Trophoblast cell (in vitro differentiated cells and primary cell): ENCODE measurements at regions not wholly inside any gene's neighbourhood (a gene's known extent, or its start where the extent isn't known, plus 50 kb on each side); places are given as distances from the start of the nearest gene placed in this dataset.

Experiments used
- DNase-seq, 2 donors: peaks; one replicate each; pipeline ENCODE4 v3.0.0-alpha.2; 2016
- H2AFZ ChIP-seq: 2 replicates; pipeline ENCODE4 v1.6.1; 2013; ENCODE audit warnings: low read length, moderate library complexity, mild to moderate bottlenecking; ENCODE audit not compliant: insufficient read depth, poor library complexity
- H2AK5ac ChIP-seq: 2 replicates; pipeline ENCODE4 v1.6.1; 2013; ENCODE audit warnings: mild to moderate bottlenecking, low read length
- H2BK120ac ChIP-seq: 2 replicates; pipeline ENCODE4 v1.6.1; 2013; ENCODE audit warnings: low read length, mild to moderate bottlenecking, moderate library complexity; ENCODE audit not compliant: insufficient read depth, poor library complexity
- H2BK12ac ChIP-seq: 2 replicates; pipeline ENCODE4 v1.6.1; 2013; ENCODE audit warnings: mild to moderate bottlenecking, low read length, moderate library complexity
- H2BK5ac ChIP-seq: 2 replicates; pipeline ENCODE4 v1.6.1; 2013; ENCODE audit warnings: low read length, low read depth, moderate library complexity, mild to moderate bottlenecking; ENCODE audit not compliant: poor library complexity
- H3K14ac ChIP-seq: 2 replicates; pipeline ENCODE4 v1.6.1; 2013; ENCODE audit warnings: mild to moderate bottlenecking, low read length
- H3K18ac ChIP-seq: 2 replicates; pipeline ENCODE4 v1.6.1; 2013; ENCODE audit warnings: mild to moderate bottlenecking, low read length
- H3K23ac ChIP-seq: 2 replicates; pipeline ENCODE4 v1.6.1; 2013; ENCODE audit warnings: low read length
- H3K27ac ChIP-seq: 2 replicates; pipeline ENCODE4 v1.5.1; 2013; ENCODE audit warnings: low read depth, mild to moderate bottlenecking, inconsistent platforms, low read length, moderate library complexity
- H3K27me3 ChIP-seq: 2 replicates; pipeline ENCODE4 v1.6.1; 2013; ENCODE audit warnings: inconsistent platforms, mild to moderate bottlenecking, low read length, moderate library complexity; ENCODE audit not compliant: insufficient read depth
- H3K36me3 ChIP-seq, 2 experiments: 1 replicate in 1 of 2; 2 replicates in 1 of 2; pipeline ENCODE4 v1.6.1; 2013; ENCODE audit warnings: low read length in 2 of 2, mild to moderate bottlenecking in 2 of 2, moderate library complexity in 1 of 2; ENCODE audit not compliant: insufficient read depth in 2 of 2, control insufficient read depth in 1 of 2
- H3K4ac ChIP-seq: 2 replicates; pipeline ENCODE4 v1.6.1; 2013; ENCODE audit warnings: low read depth, mild to moderate bottlenecking, low read length, moderate library complexity
- H3K4me1 ChIP-seq, 2 experiments: 1 replicate in 1 of 2; 2 replicates in 1 of 2; pipeline ENCODE4 v1.6.1; 2013; ENCODE audit warnings: low read length in 2 of 2, mild to moderate bottlenecking in 2 of 2, moderate library complexity in 1 of 2; ENCODE audit not compliant: insufficient read depth in 2 of 2, control insufficient read depth in 1 of 2
- H3K4me2 ChIP-seq: 2 replicates; pipeline ENCODE4 v1.6.1; 2013; ENCODE audit warnings: inconsistent platforms, mild to moderate bottlenecking, low read length, moderate library complexity
- H3K4me3 ChIP-seq: 2 replicates; pipeline ENCODE4 v1.5.1; 2013; ENCODE audit warnings: mild to moderate bottlenecking, low read depth, low read length, inconsistent platforms
- H3K79me1 ChIP-seq: one replicate; pipeline ENCODE4 v1.6.1; 2013; ENCODE audit warnings: low read length
- H3K79me2 ChIP-seq: 2 replicates; pipeline ENCODE4 v1.6.1; 2013; ENCODE audit warnings: low read length, mild to moderate bottlenecking; ENCODE audit not compliant: control insufficient read depth, insufficient read depth, poor library complexity
- H3K9ac ChIP-seq: 2 replicates; pipeline ENCODE4 v1.6.1; 2013; ENCODE audit warnings: mild to moderate bottlenecking, low read length
- H3K9me3 ChIP-seq: 2 replicates; pipeline ENCODE4 v1.6.1; 2013; ENCODE audit warnings: low read depth, mild to moderate bottlenecking, control low read depth, inconsistent platforms, low read length; ENCODE audit not compliant: insufficient read depth
- H4K12ac ChIP-seq: 2 replicates; pipeline ENCODE4 v1.6.1; 2013; ENCODE audit warnings: low read depth, mild to moderate bottlenecking, low read length, moderate library complexity
- H4K8ac ChIP-seq: 2 replicates; pipeline ENCODE4 v1.6.1; 2013; ENCODE audit warnings: low read depth, mild to moderate bottlenecking, low read length, moderate library complexity
- H4K91ac ChIP-seq: one replicate; pipeline ENCODE4 v1.6.1; 2013; ENCODE audit warnings: low read depth, mild to moderate bottlenecking, low read length, moderate library complexity
- WGBS: extraction: QIAGEN DNeasy Blood & Tissue Kit; methylation state at CpG from one replicate; pipeline ENCODE4 v1.1.7; 2013; ENCODE audit warnings: missing lambda C conversion rate; ENCODE audit not compliant: insufficient read length, insufficient coverage; ENCODE audit errors: extremely low coverage; 5-methylcytosine and 5-hydroxymethylcytosine counted together

DNA sequence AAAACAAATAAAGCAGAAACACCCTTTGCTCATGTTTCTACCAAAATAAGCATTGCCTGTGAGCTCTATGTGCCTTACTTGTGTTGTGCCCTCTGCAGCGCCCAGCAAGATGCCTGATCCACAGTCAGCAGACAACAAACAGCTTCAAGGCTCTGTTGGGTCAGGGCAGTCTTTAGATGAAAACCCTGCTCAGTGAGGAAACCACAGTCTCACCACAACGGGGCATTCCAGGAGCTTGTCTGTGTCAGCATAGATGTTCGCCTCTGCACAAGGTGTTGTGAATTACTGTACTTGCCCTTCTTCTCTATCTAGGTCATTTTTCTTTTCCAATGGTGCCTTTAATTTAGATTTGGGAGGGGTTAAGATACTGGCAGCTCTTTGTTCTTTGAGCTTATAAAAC lies 251.9 kb downstream of the COL4A1 start:
- H3K27me3 ChIP-seq = no peaks in the 10 kb centered on the region
- H2BK12ac ChIP-seq = no peak overlapping the region
- no peak overlapping the region for H3K4me3 ChIP-seq
- no peaks in the 10 kb centered on the region for H3K4me1 ChIP-seq
- no peak overlapping the region for H3K4me2 ChIP-seq
- no peak overlapping the region for H3K18ac ChIP-seq
- H3K14ac ChIP-seq = no peak overlapping the region
- no peak overlapping the region for H4K12ac ChIP-seq
- H3K23ac ChIP-seq = no peak overlapping the region
- WGBS = no CpG with 5 or more reads among the region's 3 CpGs
- H3K36me3 ChIP-seq = no peaks in the 10 kb centered on the region
- H4K8ac ChIP-seq = no peak overlapping the region
- no peak overlapping the region for H2AK5ac ChIP-seq
- H3K4ac ChIP-seq = no peak overlapping the region
- H4K91ac ChIP-seq = no peak overlapping the region
- no peaks in the 10 kb centered on the region for H3K9me3 ChIP-seq
- no peaks in the 10 kb centered on the region for H3K79me1 ChIP-seq
- no peak overlapping the region for H2AFZ ChIP-seq
- DNase-seq = no peak
- no peak overlapping the region for H3K27ac ChIP-seq
- no peaks in the 10 kb centered on the region for H3K79me2 ChIP-seq
- no peak overlapping the region for H2BK5ac ChIP-seq
- H3K9ac ChIP-seq = no peak overlapping the region
- no peak overlapping the region for H2BK120ac ChIP-seq

DNA sequence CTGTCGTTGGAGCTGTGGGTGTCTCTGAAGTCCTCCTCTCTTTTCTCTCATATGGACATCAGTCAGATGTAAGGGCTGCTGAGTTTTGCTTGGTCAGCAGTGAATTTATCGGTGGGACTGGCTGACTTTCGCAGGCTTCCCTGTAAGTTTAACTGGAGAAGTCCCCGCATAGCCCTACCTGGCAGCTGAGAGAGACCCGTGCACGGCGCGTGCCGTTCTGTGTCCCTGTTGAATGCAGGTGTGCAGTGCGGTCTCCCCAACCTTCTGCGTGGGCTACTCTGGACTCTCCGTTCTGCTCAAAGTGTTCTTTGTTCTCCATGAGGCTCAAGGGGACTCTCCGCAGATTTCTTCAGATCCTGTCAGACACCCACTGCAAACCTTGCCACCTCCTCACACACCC lies 252.9 kb downstream of the COL4A1 start:
- no CpG with 5 or more reads among the region's 13 CpGs for WGBS
- Histone ChIP-seq H4K8ac (no peak overlapping the region), H4K12ac (no peak overlapping the region)

DNA sequence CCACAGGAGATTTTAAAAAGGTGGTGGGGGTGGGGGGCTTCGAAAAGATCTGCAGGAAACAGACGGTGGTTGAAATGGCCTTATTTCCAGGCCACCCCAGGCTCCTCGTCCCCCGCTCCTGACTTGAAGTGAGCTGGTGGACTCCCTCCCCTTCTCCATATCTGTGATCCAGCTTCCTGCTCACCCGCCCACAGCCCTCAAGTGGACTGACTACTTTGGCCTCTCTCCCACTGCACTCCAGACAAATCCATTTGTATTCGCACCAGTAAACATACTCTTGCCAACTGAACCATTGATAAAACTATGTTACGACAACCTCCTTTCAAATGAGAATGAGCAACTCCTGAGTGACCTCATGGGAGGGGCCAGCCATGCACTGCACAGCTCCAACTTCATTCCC lies 259.5 kb downstream of the COL4A1 start:
- no peak overlapping the region for H2AFZ ChIP-seq
- no peak overlapping the region for H4K12ac ChIP-seq
- H3K4me3 ChIP-seq = no peak overlapping the region
- no CpG with 5 or more reads among the region's 7 CpGs for WGBS
- H2BK120ac ChIP-seq = no peak overlapping the region
- H3K18ac ChIP-seq = no peak overlapping the region
- H4K91ac ChIP-seq = no peak overlapping the region
- H3K4me2 ChIP-seq = no peak overlapping the region
- no peak overlapping the region for H2BK5ac ChIP-seq
- H4K8ac ChIP-seq = no peak overlapping the region
- H2AK5ac ChIP-seq = no peak overlapping the region
- no peak overlapping the region for H3K14ac ChIP-seq
- H3K79me2 ChIP-seq = no peaks in the 10 kb centered on the region
- no peaks in the 10 kb centered on the region for H3K79me1 ChIP-seq
- H3K36me3 ChIP-seq = no peaks in the 10 kb centered on the region
- H2BK12ac ChIP-seq = no peak overlapping the region
- no peak overlapping the region for H3K9ac ChIP-seq
- no peak overlapping the region for H3K27ac ChIP-seq
- no peak overlapping the region for H3K23ac ChIP-seq
- no peaks in the 10 kb centered on the region for H3K27me3 ChIP-seq
- H3K4me1 ChIP-seq = peaks cover 0 to 6% of the 10 kb centered on the region in 2 experiments
- H3K9me3 ChIP-seq = peaks cover 8% of the 10 kb centered on the region
- DNase-seq = peak in 1 of 2 donors; percentile 9
- no peak overlapping the region for H3K4ac ChIP-seq

More for the DNA sequence above, 252.9 kb downstream of the COL4A1 start:
- H3K4me1 ChIP-seq = no peaks in the 10 kb centered on the region
- H2BK5ac ChIP-seq = no peak overlapping the region
- no peak overlapping the region for H3K23ac ChIP-seq
- H3K27ac ChIP-seq = no peak overlapping the region
- no peak overlapping the region for H3K18ac ChIP-seq
- H2BK120ac ChIP-seq = no peak overlapping the region
- no peak overlapping the region for H3K4me3 ChIP-seq
- H3K14ac ChIP-seq = no peak overlapping the region
- H3K27me3 ChIP-seq = no peaks in the 10 kb centered on the region
- no peak overlapping the region for H3K4ac ChIP-seq
- DNase-seq = no peak
- no peak overlapping the region for H3K9ac ChIP-seq
- no peak overlapping the region for H4K91ac ChIP-seq
- H3K79me1 ChIP-seq = no peaks in the 10 kb centered on the region
- no peak overlapping the region for H3K4me2 ChIP-seq
- no peaks in the 10 kb centered on the region for H3K9me3 ChIP-seq
- no peak overlapping the region for H2AFZ ChIP-seq
- H2BK12ac ChIP-seq = no peak overlapping the region
- no peaks in the 10 kb centered on the region for H3K36me3 ChIP-seq
- no peak overlapping the region for H2AK5ac ChIP-seq
- no peaks in the 10 kb centered on the region for H3K79me2 ChIP-seq

DNA sequence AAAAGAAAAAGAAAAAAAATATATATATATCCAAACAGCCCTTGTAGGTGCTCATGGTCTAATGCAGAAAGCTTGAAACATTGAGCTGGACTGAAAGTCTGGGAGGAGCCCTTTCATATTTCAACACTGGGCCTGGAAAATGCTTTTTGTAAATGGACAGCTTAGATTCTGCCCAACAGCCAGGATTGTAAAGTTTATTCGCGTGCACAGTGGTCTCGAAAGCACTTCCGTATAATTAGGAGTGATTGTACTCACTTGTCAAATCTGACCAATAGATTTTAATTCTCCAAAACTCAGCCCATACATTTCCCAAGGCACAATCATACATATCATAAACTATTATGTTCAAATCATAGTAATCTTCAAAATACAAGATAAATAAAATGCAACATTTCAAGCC lies 260.1 kb downstream of the COL4A1 start:
- no CpG with 5 or more reads among the region's 4 CpGs for WGBS
- no peak overlapping the region for H2BK12ac ChIP-seq
- no peak overlapping the region for H4K12ac ChIP-seq
- H2BK120ac ChIP-seq = no peak overlapping the region
- no peak overlapping the region for H2AFZ ChIP-seq
- no peaks in the 10 kb centered on the region for H3K79me2 ChIP-seq
- no peak for DNase-seq
- H2AK5ac ChIP-seq = no peak overlapping the region
- no peak overlapping the region for H3K23ac ChIP-seq
- no peak overlapping the region for H4K8ac ChIP-seq
- no peaks in the 10 kb centered on the region for H3K27me3 ChIP-seq
- H3K79me1 ChIP-seq = no peaks in the 10 kb centered on the region
- peaks cover 8% of the 10 kb centered on the region for H3K9me3 ChIP-seq
- no peak overlapping the region for H4K91ac ChIP-seq
- no peak overlapping the region for H3K4me3 ChIP-seq
- H2BK5ac ChIP-seq = no peak overlapping the region
- H3K9ac ChIP-seq = no peak overlapping the region
- H3K4me2 ChIP-seq = no peak overlapping the region
- peaks cover 0 to 6% of the 10 kb centered on the region in 2 experiments for H3K4me1 ChIP-seq
- no peak overlapping the region for H3K18ac ChIP-seq
- no peak overlapping the region for H3K27ac ChIP-seq
- H3K14ac ChIP-seq = no peak overlapping the region
- H3K4ac ChIP-seq = no peak overlapping the region
- H3K36me3 ChIP-seq = no peaks in the 10 kb centered on the region
